ENCODE measurements at regions not wholly inside any gene's neighbourhood (a gene's known extent, or its start where the extent isn't known, plus 50 kb on each side); places are given as distances from the start of the nearest gene placed in this dataset.

GRCh38 chr4:3651267-3651845, 114.8 kb upstream of the ADRA2C start:
- H3K9me3 ChIP-seq (ENCODE audit: low read length) = no peaks in the 10 kb centered on the region
- no peaks in the 10 kb centered on the region for H3K36me3 ChIP-seq (ENCODE audit: insufficient read depth, low read length)
- no peaks in the 10 kb centered on the region for H3F3A ChIP-seq (ENCODE audit: insufficient read depth, low read length, poor library complexity, severe bottlenecking)
- no peak overlapping the region for H3K9ac ChIP-seq (ENCODE audit: low read length)
- H4K20me1 ChIP-seq (ENCODE audit: insufficient read depth) = no peaks in the 10 kb centered on the region
- no peak overlapping the region for H3K27ac ChIP-seq (ENCODE audit: low read length)
- no peak overlapping the region for H2AFZ ChIP-seq (ENCODE audit: low read depth, low read length)
- H3K4me3 ChIP-seq (ENCODE audit: low read length) = no peak overlapping the region
- H3K4me2 ChIP-seq (ENCODE audit: low read length) = no peak overlapping the region
- TF ChIP-seq CTCF (IDR thresholded peaks at IDR 0.05; ENCODE audit: poor library complexity, severe bottlenecking) = no peak
- no peak for TF ChIP-seq SMC3 (conservative IDR thresholded peaks at IDR 0.05; ENCODE audit: poor library complexity)
- TF ChIP-seq EP300 (conservative IDR thresholded peaks at IDR 0.05; ENCODE audit: poor library complexity, severe bottlenecking) = no peak
- TF ChIP-seq TAF1 (IDR thresholded peaks at IDR 0.05; ENCODE audit: low read depth) = no peak
- TF ChIP-seq POLR2AphosphoS5 (IDR thresholded peaks at IDR 0.05) = no peak
- TF ChIP-seq RAD21 (conservative IDR thresholded peaks at IDR 0.05) = no peak
- TF ChIP-seq MXI1 (conservative IDR thresholded peaks at IDR 0.05; ENCODE audit: poor library complexity, severe bottlenecking) = no peak
- no peak for TF ChIP-seq EZH2 (IDR thresholded peaks at IDR 0.05; ENCODE audit: borderline replicate concordance, insufficient read depth, low read length, poor library complexity, severe bottlenecking)
- H3K79me2 ChIP-seq (replicated peaks; ENCODE audit: insufficient read depth, low read length) = no peaks in the 10 kb centered on the region
- no peaks in the 10 kb centered on the region for H3K27me3 ChIP-seq (ENCODE audit: insufficient read depth, low read depth, low read length)
- H3K9me2 ChIP-seq (ENCODE audit: insufficient read depth, low read length) = no peaks in the 10 kb centered on the region

- Histone ChIP-seq H3K27ac (ENCODE audit: low read length) (no peak overlapping the region), H3K4me2 (ENCODE audit: low read length) (no peak overlapping the region), H3K9me3 (ENCODE audit: low read length) (no peaks in the 10 kb centered on the region), H2AFZ (ENCODE audit: low read depth, low read length) (no peak overlapping the region), H3K4me3 (ENCODE audit: low read length) (no peak overlapping the region), H3K79me2 (replicated peaks; ENCODE audit: insufficient read depth, low read length) (no peaks in the 10 kb centered on the region), H3K9ac (ENCODE audit: low read length) (no peak overlapping the region), H3K36me3 (ENCODE audit: insufficient read depth, low read length) (no peaks in the 10 kb centered on the region), H3F3A (ENCODE audit: insufficient read depth, low read length, poor library complexity, severe bottlenecking) (no peaks in the 10 kb centered on the region), H3K27me3 (ENCODE audit: insufficient read depth, low read depth, low read length) (no peaks in the 10 kb centered on the region), H4K20me1 (ENCODE audit: insufficient read depth) (no peaks in the 10 kb centered on the region), H3K9me2 (ENCODE audit: insufficient read depth, low read length) (no peaks in the 10 kb centered on the region)
- TF ChIP-seq SMC3 (conservative IDR thresholded peaks at IDR 0.05; ENCODE audit: poor library complexity) (no peak), RAD21 (conservative IDR thresholded peaks at IDR 0.05) (no peak), CTCF (IDR thresholded peaks at IDR 0.05; ENCODE audit: poor library complexity, severe bottlenecking) (no peak), EZH2 (IDR thresholded peaks at IDR 0.05; ENCODE audit: borderline replicate concordance, insufficient read depth, low read length, poor library complexity, severe bottlenecking) (no peak), MXI1 (conservative IDR thresholded peaks at IDR 0.05; ENCODE audit: poor library complexity, severe bottlenecking) (no peak), POLR2AphosphoS5 (IDR thresholded peaks at IDR 0.05) (no peak), REST (IDR thresholded peaks at IDR 0.05; ENCODE audit: borderline replicate concordance) (no peak), TAF1 (IDR thresholded peaks at IDR 0.05; ENCODE audit: low read depth) (no peak), EP300 (conservative IDR thresholded peaks at IDR 0.05; ENCODE audit: poor library complexity, severe bottlenecking) (no peak)
These were observed 116.7 kb upstream of the ADRA2C start for GRCh38 chr4:3649491-3649890.

All from neural cell (in vitro differentiated cells).